A673 (cell line): ENCODE measurements at regions not wholly inside any gene's neighbourhood (a gene's known extent, or its start where the extent isn't known, plus 50 kb on each side); places are given as distances from the start of the nearest gene placed in this dataset.

Source experiments
- BruUV-seq: library from RNA; stranded (reverse); fragments of 400-500 nt; replicated peaks from 2 replicates; lab custom pipeline; 2021; lab: Mats Ljungman, UMichigan
- CTCF ChIA-PET: fragments of 300-600 bp; sonication (Branson Sonifier 250); formaldehyde crosslinking; loops from one replicate; lab custom pipeline; 2022; ENCODE audit warnings: antibody characterized with exemption; lab: Charles Lee
- POLR2A ChIA-PET: fragments of 300-600 bp; sonication (Branson Sonifier 250); formaldehyde crosslinking; loops from one replicate; lab custom pipeline; 2022; ENCODE audit warnings: antibody characterized with exemption; ENCODE audit not compliant: low non-redundant PET; lab: Charles Lee
- DNase-seq: peaks from one replicate; pipeline ENCODE4 v3.0.0-alpha.2; 2015; ENCODE audit warnings: low spot score
- H3K27ac ChIP-seq: fragments of 200-600 bp; sonication (generic); 2 replicates; pipeline ENCODE4 v1.5.1; 2016; ENCODE audit warnings: mixed run types, low read depth, mild to moderate bottlenecking, mixed read lengths, antibody characterized with exemption, low read length; ENCODE audit not compliant: poor library complexity, severe bottlenecking
- H3K27me3 ChIP-seq: fragments of 200-600 bp; sonication (generic); replicated peaks from 2 replicates; pipeline ENCODE4 v1.6.1; 2017; ENCODE audit warnings: mixed run types, low read depth, mild to moderate bottlenecking, mixed read lengths, antibody characterized with exemption, low read length; ENCODE audit not compliant: insufficient read depth, poor library complexity
- H3K36me3 ChIP-seq: fragments of 200-600 bp; sonication (generic); 2 replicates; pipeline ENCODE4 v1.6.1; 2016; ENCODE audit warnings: mixed run types, mild to moderate bottlenecking, mixed read lengths, antibody characterized with exemption, low read length; ENCODE audit not compliant: insufficient read depth, poor library complexity, severe bottlenecking
- H3K4me1 ChIP-seq: fragments of 200-600 bp; sonication (generic); 2 replicates; pipeline ENCODE4 v1.6.1; 2017; ENCODE audit warnings: mixed run types, mild to moderate bottlenecking, mixed read lengths, antibody characterized with exemption, low read length; ENCODE audit not compliant: insufficient read depth, poor library complexity, severe bottlenecking
- H3K4me3 ChIP-seq: fragments of 200-600 bp; sonication (generic); 2 replicates; pipeline ENCODE4 v1.5.1; 2016; ENCODE audit warnings: low read depth, mixed run types, mild to moderate bottlenecking, mixed read lengths, low read length; ENCODE audit not compliant: poor library complexity, severe bottlenecking
- H3K9me3 ChIP-seq: fragments of 200-600 bp; sonication (generic); 2 replicates; pipeline ENCODE4 v1.6.1; 2016; ENCODE audit warnings: mixed run types, low read depth, mild to moderate bottlenecking, mixed read lengths, antibody characterized with exemption, low read length; ENCODE audit not compliant: poor library complexity, severe bottlenecking
- CTCF ChIP-seq: fragments of 300-800, 200-600 bp; sonication (generic); conservative IDR thresholded peaks from 2 replicates; pipeline ENCODE4 v1.5.1; 2017; ENCODE audit warnings: low read depth, mild to moderate bottlenecking, antibody characterized with exemption, low read length, moderate library complexity, mixed read lengths
- EZH2 ChIP-seq: fragments of 200-600 bp; sonication (generic); IDR thresholded peaks from 2 replicates; pipeline ENCODE4 v1.6.1; 2017; ENCODE audit warnings: borderline replicate concordance, low read depth, mild to moderate bottlenecking, mixed read lengths, antibody characterized with exemption, low read length; ENCODE audit not compliant: poor library complexity, severe bottlenecking
- intact Hi-C: fragments of 100-400 bp; cut with micrococcal nuclease; formaldehyde crosslinking; loops from one replicate; pipeline ENCODE4 v1.10.0; 2022; ENCODE audit not compliant: unreplicated experiment

DNA sequence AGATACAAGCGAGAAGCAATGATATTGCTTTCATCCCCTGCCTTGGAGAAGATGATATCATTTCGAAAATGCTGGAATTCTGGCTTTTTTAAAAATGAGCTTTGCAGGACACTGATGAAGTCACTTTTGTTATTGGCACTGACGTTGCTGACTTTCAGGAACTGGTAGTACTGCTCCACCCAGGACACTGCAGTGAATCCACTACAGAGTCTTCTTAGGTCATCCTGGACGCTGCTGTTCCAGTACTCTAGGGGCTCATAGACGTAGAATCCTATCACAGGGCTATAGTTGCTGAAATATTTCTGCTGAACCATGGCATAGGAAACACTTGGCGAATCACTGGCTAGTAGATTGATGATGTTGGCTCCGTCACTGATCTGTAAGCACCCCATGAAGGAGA lies 97.2 kb downstream of the OPN5 start:
- TF ChIP-seq EZH2, result no peak
- no peak for TF ChIP-seq CTCF
- no TSS peak for BruUV-seq
- H3K4me3 ChIP-seq, result no peak overlapping the region
- H3K4me1 ChIP-seq, result no peaks in the 10 kb centered on the region
- H3K27me3 ChIP-seq, result no peaks in the 10 kb centered on the region
- intact Hi-C loops, result no loop called here
- CTCF ChIA-PET, result no interaction called here
- no peaks in the 10 kb centered on the region for H3K36me3 ChIP-seq
- DNase-seq, result no peak
- H3K27ac ChIP-seq, result no peak overlapping the region
- POLR2A ChIA-PET, result no interaction called here
- no peaks in the 10 kb centered on the region for H3K9me3 ChIP-seq
